B cell (primary cell): ENCODE measurements at regions not wholly inside any gene's neighbourhood (a gene's known extent, or its start where the extent isn't known, plus 50 kb on each side); places are given as distances from the start of the nearest gene placed in this dataset.

Experiments
- CTCF ChIP-seq: fragments of 200-600 bp; IDR thresholded peaks from one replicate; pipeline ENCODE4 v1.8.0; 2022; ENCODE audit warnings: antibody characterized with exemption, mild to moderate bottlenecking
- EZH2 ChIP-seq: IDR thresholded peaks from 2 replicates; pipeline ENCODE4 v1.6.1; 2012; ENCODE audit warnings: borderline replicate concordance, low read depth, mild to moderate bottlenecking, moderate library complexity, low read length; ENCODE audit not compliant: insufficient read depth, poor library complexity, severe bottlenecking

- TF ChIP-seq CTCF (no peak), EZH2 (no peak)
These were observed 72.8 kb downstream of the HES1 start for GRCh38 chr3:194208709-194209108.
